HT1080 (cell line): ENCODE measurements at regions not wholly inside any gene's neighbourhood (a gene's known extent, or its start where the extent isn't known, plus 50 kb on each side); places are given as distances from the start of the nearest gene placed in this dataset.

Experiments
- DNase-seq: peaks from one replicate; pipeline ENCODE4 v3.0.0-alpha.2; 2015; ENCODE audit warnings: low read depth

GRCh38 chr1:112264010-112264409 lies 132.0 kb upstream of the CTTNBP2NL start:
- DNase-seq: no peak

DNA sequence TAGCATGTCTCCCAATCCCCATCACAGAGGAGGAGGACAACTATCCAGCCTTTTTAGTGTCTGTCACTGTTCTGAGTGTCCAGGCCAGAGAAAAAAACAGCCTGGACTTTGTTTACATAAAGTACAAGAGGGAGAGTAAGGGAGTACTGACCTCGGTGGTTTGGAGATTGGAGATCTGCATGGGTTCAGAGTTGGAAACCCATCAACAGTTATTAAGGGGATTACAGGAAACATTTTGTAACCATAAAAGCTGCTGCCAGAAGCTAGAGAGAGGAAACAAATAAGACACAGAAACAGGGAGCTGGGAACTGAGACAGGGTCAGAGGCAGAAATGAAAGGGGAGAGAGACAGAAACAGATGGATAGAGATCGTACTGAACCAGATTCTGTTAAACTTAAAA lies 131.5 kb upstream of the CTTNBP2NL start:
- DNase-seq: no peak

- DNase-seq: no peak
Observed at GRCh38 chr1:112265931-112266330, 130.1 kb upstream of the CTTNBP2NL start.

GRCh38 chr1:112267206-112267605 lies 128.8 kb upstream of the CTTNBP2NL start:
- no peak for DNase-seq

- DNase-seq: no peak
Observed at GRCh38 chr1:112267929-112268328, 128.1 kb upstream of the CTTNBP2NL start.

- no peak for DNase-seq
Observed at GRCh38 chr1:112268408-112268807, 127.6 kb upstream of the CTTNBP2NL start.

DNA sequence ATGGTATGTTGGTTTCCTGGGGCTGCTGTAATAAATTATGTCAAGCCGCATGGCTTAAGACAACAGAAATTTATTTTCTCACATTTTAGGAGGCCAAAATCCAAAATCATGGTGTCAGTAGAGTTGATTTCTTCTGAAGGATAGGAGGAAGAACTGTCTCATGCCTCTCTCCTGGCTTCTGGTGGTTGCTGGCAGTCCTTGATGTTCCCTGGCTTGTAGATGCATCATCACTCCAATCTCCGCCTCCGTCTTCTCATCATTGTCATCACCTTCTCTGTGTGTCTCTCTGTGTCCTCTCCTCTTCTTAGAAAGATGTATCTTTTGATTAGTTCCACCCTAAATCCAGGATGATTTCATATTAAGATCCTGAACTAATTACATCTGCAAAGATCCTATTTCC lies 124.7 kb upstream of the CTTNBP2NL start:
- no peak for DNase-seq

DNA sequence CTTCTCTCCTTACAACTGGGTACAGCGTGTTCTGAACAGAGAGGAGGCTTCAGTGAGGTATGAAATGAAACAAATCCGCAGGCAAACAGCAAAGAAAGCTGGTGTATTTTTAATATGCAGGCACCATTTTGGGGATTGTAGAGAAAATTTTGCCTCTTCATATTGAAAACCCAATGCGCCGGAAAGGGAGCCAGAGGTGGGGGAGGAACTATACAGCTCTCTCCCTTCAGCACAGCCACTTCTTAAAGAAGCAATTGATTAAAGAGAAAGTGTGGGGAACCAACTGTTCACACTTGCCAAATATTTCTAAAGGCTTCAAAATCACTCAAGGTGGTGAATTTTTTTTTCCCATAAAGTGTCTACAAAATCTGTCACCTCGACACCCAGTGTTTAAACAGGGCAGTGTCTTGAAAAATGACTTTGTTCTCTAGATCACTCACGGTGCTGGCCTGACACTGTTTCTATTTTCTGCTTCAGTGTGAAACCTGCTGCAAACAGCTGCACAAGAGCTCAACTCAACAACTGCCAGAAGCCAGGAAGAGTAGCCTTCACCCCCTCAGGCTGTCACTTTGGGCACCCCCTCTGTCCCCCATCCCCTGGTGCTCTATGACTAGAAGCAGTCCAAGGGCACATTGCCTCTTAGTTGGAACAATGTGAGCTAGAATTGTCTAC lies 123.8 kb upstream of the CTTNBP2NL start:
- no peak for DNase-seq

GRCh38 chr1:112284796-112285195 lies 111.2 kb upstream of the CTTNBP2NL start:
- DNase-seq: no peak

DNA sequence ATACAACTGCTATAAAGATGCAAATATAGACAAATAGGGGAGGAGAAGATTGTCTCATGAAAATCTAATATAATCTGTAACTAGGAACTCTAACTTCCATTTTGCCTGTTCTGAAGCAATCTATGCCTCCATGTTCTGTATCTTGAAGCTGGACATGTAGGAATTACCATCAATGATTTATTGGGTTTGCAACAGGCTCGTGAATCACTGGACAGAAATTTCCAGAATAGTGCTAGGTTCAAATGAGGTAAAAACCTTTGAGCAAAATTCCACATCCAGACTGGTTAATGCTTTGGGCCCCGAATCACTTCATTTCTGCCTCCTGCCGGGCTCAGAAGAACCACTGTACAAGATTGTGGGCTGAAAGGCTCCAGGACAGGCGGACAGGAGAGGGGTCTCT lies 110.7 kb upstream of the CTTNBP2NL start:
- DNase-seq: no peak

GRCh38 chr1:112285746-112286145 lies 110.3 kb upstream of the CTTNBP2NL start:
- DNase-seq: no peak

GRCh38 chr1:112296908-112297307 lies 99.1 kb upstream of the CTTNBP2NL start:
- DNase-seq: peak; percentile 11

- DNase-seq: peak; percentile 24
Observed at GRCh38 chr1:112297536-112297935, 98.5 kb upstream of the CTTNBP2NL start.

DNA sequence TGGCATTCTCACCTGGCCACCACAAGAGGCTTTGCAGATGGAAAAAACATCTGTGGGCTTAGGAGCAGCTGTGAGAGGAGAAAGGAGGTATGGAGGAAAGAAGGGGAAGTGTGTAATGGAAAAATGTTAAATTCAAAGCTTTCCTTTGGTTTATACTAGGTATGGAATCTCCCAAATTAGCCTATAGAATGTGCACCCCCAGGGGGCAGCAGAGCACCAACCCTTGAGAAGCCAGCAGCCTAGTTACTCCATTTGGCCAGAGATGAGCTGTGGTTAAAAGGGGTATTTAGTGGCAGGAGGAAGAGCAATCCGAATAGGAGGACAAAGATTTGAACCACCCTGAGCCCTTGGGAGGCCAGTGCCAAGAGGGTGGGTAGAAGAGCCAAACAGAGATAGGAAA lies 97.5 kb upstream of the CTTNBP2NL start:
- peak; percentile 55 for DNase-seq

- no peak for DNase-seq
Observed at GRCh38 chr1:112304126-112304525, 91.9 kb upstream of the CTTNBP2NL start.

- no peak for DNase-seq
Observed at GRCh38 chr1:112304612-112305011, 91.4 kb upstream of the CTTNBP2NL start.

GRCh38 chr1:112307930-112308591 lies 88.0 kb upstream of the CTTNBP2NL start:
- no peak for DNase-seq

DNA sequence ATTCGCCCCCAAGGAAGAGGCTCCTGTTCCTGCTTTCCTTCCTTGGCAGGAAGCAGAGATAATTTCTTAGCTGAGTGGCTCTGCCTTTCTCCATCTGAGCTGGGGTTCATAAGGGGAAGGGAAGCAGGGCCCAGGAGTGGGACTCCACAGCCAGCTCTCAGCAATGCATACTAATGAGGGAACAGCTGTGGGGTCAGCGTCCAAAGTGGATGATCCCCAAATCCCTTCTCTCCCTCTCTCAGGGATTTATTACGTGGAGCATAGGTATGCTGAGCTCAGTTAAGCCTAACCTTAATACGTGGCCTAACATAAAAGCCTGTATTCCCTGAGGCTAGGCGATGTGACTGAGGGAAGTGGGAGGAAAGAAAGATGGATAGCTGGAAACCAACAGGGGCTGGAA lies 87.3 kb upstream of the CTTNBP2NL start:
- DNase-seq: no peak

- DNase-seq: no peak
Observed at GRCh38 chr1:112309499-112309898, 86.5 kb upstream of the CTTNBP2NL start.

GRCh38 chr1:112312315-112312714 lies 83.7 kb upstream of the CTTNBP2NL start:
- DNase-seq: no peak

DNA sequence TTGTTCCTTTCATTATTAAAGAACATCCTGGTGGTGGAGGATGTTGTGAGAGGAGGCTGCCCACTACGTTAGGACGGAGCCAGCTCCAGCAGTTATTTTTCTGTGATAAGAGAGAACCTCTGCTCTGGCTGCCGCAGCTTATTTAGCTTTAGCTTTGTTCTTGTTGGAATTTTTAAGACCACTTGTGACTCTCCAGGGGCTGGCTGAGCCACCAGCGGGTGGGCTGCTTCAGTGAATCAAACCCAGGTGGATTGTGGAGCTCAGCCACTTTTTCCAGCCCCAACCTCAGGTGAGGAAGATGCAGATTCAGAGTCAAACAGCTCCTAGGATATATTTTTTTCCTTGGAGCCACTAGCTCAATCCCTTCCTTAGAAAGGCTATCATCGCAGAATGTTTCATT lies 83.1 kb upstream of the CTTNBP2NL start:
- no peak for DNase-seq

- DNase-seq: no peak
Observed at GRCh38 chr1:112316254-112316913, 79.6 kb upstream of the CTTNBP2NL start.

DNA sequence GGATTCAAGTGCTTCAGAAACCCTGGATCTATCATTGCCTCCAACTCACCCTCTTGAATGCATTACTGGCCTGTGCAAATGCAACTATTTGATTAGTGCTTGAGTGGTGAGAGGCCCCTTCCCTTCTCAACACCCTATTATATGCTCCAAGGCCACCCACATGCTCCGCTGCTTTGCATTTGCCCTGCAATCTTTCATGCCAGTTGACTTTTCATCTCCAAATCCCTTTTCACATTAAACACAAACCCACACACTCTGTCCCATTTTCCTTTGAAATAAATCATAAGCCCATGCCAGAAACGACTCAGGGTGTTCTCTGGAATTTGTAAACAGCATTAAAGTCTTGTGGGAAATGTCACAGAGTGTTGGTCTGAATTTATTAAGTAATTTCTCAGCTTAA lies 78.9 kb upstream of the CTTNBP2NL start:
- no peak for DNase-seq
